ENCODE measurements at regions not wholly inside any gene's neighbourhood (a gene's known extent, or its start where the extent isn't known, plus 50 kb on each side); places are given as distances from the start of the nearest gene placed in this dataset.

GRCh38 chr6:96276305-96276704 lies 245.3 kb upstream of the UFL1 start:
- no peak overlapping the region for H2AFZ ChIP-seq (ENCODE audit: low read depth, low read length)
- DNase-seq (no peak), ATAC-seq (ENCODE audit: insufficient read depth, low read depth) (no peak)
- H3K36me3 ChIP-seq (ENCODE audit: insufficient read depth, low read length): no peaks in the 10 kb centered on the region
- no peak overlapping the region for H3K4me2 ChIP-seq (ENCODE audit: insufficient read depth, low read length)
- H4K20me1 ChIP-seq (ENCODE audit: insufficient read depth, low read length): no peaks in the 10 kb centered on the region
- H3K9ac ChIP-seq (ENCODE audit: low read depth, low read length): no peak overlapping the region
- H3K27me3 ChIP-seq (ENCODE audit: insufficient read depth, low read length, poor library complexity): no peaks in the 10 kb centered on the region
- H3K4me1 ChIP-seq (ENCODE audit: insufficient read depth, low read length): no peaks in the 10 kb centered on the region
- TF ChIP-seq EZH2 (IDR thresholded peaks at IDR 0.05; ENCODE audit: borderline replicate concordance, low read depth, low read length, severe bottlenecking): no peak
- H3K79me2 ChIP-seq (ENCODE audit: insufficient read depth, low read length): no peaks in the 10 kb centered on the region
- no peak overlapping the region for H3K4me3 ChIP-seq (ENCODE audit: low read depth in 1 of 2, low read length in 2 of 2)
- H3K27ac ChIP-seq (ENCODE audit: low read length): no peak overlapping the region
- H3K9me3 ChIP-seq (ENCODE audit: insufficient read depth, low read length, severe bottlenecking): no peaks in the 10 kb centered on the region

- no peak overlapping the region for H3K9ac ChIP-seq (ENCODE audit: low read depth, low read length)
- ATAC-seq (ENCODE audit: insufficient read depth, low read depth) (no peak), DNase-seq (no peak)
- no peak overlapping the region for H2AFZ ChIP-seq (ENCODE audit: low read depth, low read length)
- no peak overlapping the region for H3K4me2 ChIP-seq (ENCODE audit: insufficient read depth, low read length)
- no peaks in the 10 kb centered on the region for H3K79me2 ChIP-seq (ENCODE audit: insufficient read depth, low read length)
- no peaks in the 10 kb centered on the region for H4K20me1 ChIP-seq (ENCODE audit: insufficient read depth, low read length)
- H3K27ac ChIP-seq (ENCODE audit: low read length): no peak overlapping the region
- no peaks in the 10 kb centered on the region for H3K36me3 ChIP-seq (ENCODE audit: insufficient read depth, low read length)
- H3K4me1 ChIP-seq (ENCODE audit: insufficient read depth, low read length): no peaks in the 10 kb centered on the region
- H3K27me3 ChIP-seq (ENCODE audit: insufficient read depth, low read length, poor library complexity): no peaks in the 10 kb centered on the region
- H3K9me3 ChIP-seq (ENCODE audit: insufficient read depth, low read length, severe bottlenecking): no peaks in the 10 kb centered on the region
- TF ChIP-seq CTCF (IDR thresholded peaks at IDR 0.05; ENCODE audit: borderline replicate concordance, extremely low read depth, low read length, poor library complexity, severe bottlenecking): no peak
- H3K4me3 ChIP-seq (ENCODE audit: low read depth in 1 of 2, low read length in 2 of 2): no peak overlapping the region
Observed at GRCh38 chr6:96276856-96277255, 244.8 kb upstream of the UFL1 start.

- H2AFZ ChIP-seq (ENCODE audit: low read depth, low read length): no peak overlapping the region
- TF ChIP-seq EZH2 (IDR thresholded peaks at IDR 0.05; ENCODE audit: borderline replicate concordance, low read depth, low read length, severe bottlenecking) (no peak), CTCF (IDR thresholded peaks at IDR 0.05; ENCODE audit: borderline replicate concordance, extremely low read depth, low read length, poor library complexity, severe bottlenecking) (no peak)
Observed at GRCh38 chr6:96279084-96279483, 242.5 kb upstream of the UFL1 start.

GRCh38 chr6:96286503-96286902 lies 235.1 kb upstream of the UFL1 start:
- H3K4me3 ChIP-seq (ENCODE audit: low read depth in 1 of 2, low read length in 2 of 2): no peak overlapping the region
- no peak overlapping the region for H3K4me2 ChIP-seq (ENCODE audit: insufficient read depth, low read length)
- no peak overlapping the region for H2AFZ ChIP-seq (ENCODE audit: low read depth, low read length)
- no peaks in the 10 kb centered on the region for H3K36me3 ChIP-seq (ENCODE audit: insufficient read depth, low read length)
- H3K9me3 ChIP-seq (ENCODE audit: insufficient read depth, low read length, severe bottlenecking): no peaks in the 10 kb centered on the region
- ATAC-seq (ENCODE audit: insufficient read depth, low read depth) (no peak), DNase-seq (no peak)
- H3K4me1 ChIP-seq (ENCODE audit: insufficient read depth, low read length): no peaks in the 10 kb centered on the region
- no peaks in the 10 kb centered on the region for H3K27me3 ChIP-seq (ENCODE audit: insufficient read depth, low read length, poor library complexity)
- no peaks in the 10 kb centered on the region for H4K20me1 ChIP-seq (ENCODE audit: insufficient read depth, low read length)
- H3K79me2 ChIP-seq (ENCODE audit: insufficient read depth, low read length): no peaks in the 10 kb centered on the region
- no peak overlapping the region for H3K9ac ChIP-seq (ENCODE audit: low read depth, low read length)
- H3K27ac ChIP-seq (ENCODE audit: low read length): no peak overlapping the region
- TF ChIP-seq CTCF (IDR thresholded peaks at IDR 0.05; ENCODE audit: borderline replicate concordance, extremely low read depth, low read length, poor library complexity, severe bottlenecking): peak; percentile 11
- TF ChIP-seq EZH2 (IDR thresholded peaks at IDR 0.05; ENCODE audit: borderline replicate concordance, low read depth, low read length, severe bottlenecking): no peak

More at GRCh38 chr6:96279084-96279483, 242.5 kb upstream of the UFL1 start:
- Histone ChIP-seq H3K79me2 (ENCODE audit: insufficient read depth, low read length) (no peaks in the 10 kb centered on the region), H3K27me3 (ENCODE audit: insufficient read depth, low read length, poor library complexity) (no peaks in the 10 kb centered on the region), H3K36me3 (ENCODE audit: insufficient read depth, low read length) (no peaks in the 10 kb centered on the region), H3K9ac (ENCODE audit: low read depth, low read length) (no peak overlapping the region), H3K4me2 (ENCODE audit: insufficient read depth, low read length) (no peak overlapping the region), H3K9me3 (ENCODE audit: insufficient read depth, low read length, severe bottlenecking) (no peaks in the 10 kb centered on the region), H3K27ac (ENCODE audit: low read length) (no peak overlapping the region), H3K4me3 (ENCODE audit: low read depth in 1 of 2, low read length in 2 of 2) (no peak overlapping the region), H4K20me1 (ENCODE audit: insufficient read depth, low read length) (no peaks in the 10 kb centered on the region), H3K4me1 (ENCODE audit: insufficient read depth, low read length) (no peaks in the 10 kb centered on the region)
- DNase-seq: no peak
- no peak for ATAC-seq (ENCODE audit: insufficient read depth, low read depth)
